ENCODE measurements at regions not wholly inside any gene's neighbourhood (a gene's known extent, or its start where the extent isn't known, plus 50 kb on each side); places are given as distances from the start of the nearest gene placed in this dataset.

DNA sequence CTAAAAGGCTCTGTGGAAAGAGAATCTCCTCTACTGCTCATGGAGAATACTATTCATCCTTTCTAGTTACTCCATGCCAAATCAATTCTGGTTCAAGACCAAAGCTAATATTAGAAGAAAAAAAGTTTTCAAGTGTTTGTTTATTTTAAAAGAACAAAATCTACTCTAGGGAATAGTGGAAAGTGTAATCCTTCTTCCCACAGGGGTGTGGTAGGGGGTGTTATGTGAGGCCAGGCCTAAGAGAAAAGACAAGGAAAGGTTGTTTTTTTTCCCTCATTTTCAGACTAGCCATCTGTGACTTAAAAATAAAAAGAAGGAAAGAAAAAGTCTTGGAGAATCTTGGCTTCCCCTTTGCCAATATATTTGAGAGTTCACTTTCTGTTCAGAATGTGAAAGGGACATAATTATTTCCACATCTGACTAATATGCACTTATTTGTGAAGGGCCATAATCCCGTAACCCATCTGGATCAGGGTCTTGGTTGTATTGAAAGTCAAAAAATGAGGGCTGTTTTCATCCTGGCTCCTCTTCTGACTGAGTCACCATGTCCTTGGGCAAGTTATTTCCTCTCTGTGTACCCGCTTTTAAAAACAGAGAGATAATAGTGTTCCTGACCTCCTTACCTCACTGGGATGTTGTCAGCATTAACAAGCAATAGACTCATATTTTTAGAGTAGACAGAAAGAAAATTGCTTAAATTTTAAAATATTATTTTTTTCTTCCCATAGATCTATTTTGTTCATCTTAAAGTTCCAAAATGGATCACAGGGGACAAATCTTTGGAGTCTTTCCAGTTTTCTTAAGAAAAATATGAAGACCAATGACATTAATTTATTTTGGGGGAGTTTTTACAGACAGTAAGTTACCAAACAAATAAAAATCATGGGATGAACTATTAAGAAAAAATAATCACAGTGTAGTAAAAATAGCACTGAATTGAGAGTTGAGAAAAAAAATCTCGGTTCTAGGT is 233.7 kb downstream of the IBTK start:
- no peak for DNase-seq

DNA sequence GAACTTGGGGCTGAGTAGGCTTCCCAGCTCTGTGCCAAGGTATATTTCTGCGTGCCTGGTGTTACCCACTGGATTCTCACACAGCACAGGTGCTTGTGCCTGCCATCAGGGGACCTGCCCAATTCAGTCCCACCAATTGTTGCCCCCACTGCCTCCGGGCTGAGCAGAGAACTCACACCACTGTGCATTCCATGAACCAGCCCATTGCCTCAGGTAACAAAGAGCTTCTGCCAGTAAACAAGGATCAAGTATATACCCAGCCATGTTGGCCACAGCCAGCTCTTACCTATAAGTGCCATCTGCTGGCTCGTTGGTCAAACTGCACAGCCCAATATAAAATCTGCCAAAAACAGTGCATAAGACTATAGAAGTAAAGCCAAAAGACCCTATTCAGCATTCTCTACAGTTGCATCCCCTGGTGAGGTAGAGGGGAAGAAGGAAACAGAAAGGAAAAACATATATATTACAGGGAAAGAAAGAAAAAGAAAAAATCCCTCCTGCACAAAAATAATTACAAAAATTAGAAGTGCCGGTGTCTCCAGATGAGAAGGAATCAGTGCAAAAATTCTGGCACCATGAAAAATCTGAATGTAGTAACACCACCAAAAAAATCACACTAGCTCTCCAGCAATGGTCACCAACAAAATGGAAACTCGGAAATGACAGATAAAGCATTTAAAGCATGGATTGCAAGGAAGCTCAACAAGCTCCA is 241.4 kb downstream of the IBTK start:
- peak; percentile 56 for DNase-seq

- no peak for DNase-seq
These were observed 247.0 kb downstream of the IBTK start for GRCh38 chr6:82000551-82000950.

DNA sequence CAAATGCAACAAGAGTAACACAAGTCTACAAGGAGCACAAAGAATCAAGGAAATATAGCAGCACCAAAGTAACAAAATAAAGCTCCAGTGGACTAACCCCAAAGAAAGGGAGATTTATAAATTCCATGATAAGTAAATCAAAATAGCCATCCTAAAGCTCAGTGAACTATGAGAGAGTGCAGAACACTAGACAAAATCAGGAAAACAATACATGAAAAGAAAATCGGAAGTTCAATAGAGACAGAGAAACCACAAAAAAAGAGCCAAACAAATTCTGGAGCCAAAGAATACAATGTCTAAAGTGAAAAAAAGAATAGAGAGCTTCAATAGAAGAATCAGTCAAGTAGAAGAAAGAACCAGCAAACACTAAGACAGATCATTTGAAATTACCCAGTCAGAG is 247.3 kb upstream of the TENT5A start:
- DNase-seq: no peak

DNA sequence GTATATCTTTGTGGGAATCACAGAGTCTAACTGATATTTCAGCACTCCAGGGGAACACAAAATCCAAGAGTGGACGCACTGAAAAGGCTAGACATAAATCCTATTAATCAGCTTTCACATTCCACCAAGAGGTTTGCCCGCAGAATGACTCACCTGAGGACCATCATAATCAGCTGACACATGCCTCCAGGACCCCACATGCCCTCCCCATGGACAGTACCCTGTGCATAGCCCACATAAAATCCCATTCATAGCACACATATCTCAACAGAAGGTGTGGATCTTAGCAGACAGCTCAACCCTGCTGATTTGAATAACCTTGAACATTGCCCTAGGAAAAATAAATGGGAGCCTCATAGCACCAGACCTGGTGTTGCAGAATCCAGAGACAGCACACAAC is 246.8 kb upstream of the TENT5A start:
- no peak for DNase-seq

- no peak for DNase-seq
These were observed 246.0 kb upstream of the TENT5A start for GRCh38 chr6:81998432-81998831.

DNA sequence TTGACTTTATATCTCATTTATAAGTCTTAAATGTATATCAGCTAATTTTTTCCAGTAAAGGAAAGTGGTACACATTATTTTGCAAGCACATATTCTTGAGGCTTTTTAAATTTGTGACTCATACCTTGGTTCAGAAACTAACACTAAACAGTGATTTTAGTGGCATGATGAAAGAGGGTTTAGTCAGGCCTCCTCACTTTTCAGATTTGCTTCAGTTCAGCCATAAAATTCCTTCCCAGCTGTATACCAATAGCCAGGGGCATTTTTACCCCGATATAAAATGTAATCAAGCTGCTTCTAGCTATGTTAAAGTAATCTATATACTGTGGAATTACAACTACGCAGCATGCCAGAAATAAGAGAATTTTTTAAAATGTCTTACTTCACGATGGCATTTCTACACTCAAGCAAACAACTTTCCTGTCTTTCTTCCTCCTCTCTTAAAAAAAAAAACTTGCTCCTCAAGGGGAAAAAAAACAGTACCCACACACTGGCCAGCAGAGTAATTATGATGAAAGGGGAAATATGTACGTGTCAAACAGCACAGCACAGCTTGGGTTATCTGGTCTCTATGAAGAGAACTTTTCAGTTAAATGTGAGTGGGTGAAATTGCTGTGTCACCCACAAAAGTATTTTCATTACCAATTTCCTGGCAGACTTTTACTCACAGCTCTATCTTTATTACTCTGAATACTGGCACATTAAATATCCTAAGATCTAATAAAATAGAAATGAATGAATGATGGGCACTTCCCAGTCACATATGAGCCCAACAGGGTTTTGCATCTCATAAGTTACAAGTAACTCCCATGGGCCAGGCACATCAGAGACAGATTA is 244.8 kb upstream of the TENT5A start:
- no peak for DNase-seq

DNA sequence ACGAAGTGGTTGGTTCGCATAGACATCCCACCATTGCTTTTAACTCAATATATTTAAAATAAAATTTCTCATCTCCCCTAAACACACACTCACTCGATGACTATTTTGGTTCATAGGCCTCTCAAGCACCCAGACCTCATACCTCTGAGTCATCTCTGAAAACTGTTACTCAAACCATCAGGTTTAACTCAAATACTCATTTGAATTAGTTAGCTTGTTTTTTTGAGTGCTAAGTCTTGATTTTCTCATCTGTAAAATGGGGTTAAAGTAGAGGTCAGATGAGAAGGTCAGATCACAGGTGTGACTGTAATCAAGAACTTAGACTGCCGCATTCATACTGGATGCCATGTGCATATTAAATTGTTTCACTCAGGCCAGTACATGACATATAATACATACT is 243.9 kb upstream of the TENT5A start:
- DNase-seq: no peak

DNA sequence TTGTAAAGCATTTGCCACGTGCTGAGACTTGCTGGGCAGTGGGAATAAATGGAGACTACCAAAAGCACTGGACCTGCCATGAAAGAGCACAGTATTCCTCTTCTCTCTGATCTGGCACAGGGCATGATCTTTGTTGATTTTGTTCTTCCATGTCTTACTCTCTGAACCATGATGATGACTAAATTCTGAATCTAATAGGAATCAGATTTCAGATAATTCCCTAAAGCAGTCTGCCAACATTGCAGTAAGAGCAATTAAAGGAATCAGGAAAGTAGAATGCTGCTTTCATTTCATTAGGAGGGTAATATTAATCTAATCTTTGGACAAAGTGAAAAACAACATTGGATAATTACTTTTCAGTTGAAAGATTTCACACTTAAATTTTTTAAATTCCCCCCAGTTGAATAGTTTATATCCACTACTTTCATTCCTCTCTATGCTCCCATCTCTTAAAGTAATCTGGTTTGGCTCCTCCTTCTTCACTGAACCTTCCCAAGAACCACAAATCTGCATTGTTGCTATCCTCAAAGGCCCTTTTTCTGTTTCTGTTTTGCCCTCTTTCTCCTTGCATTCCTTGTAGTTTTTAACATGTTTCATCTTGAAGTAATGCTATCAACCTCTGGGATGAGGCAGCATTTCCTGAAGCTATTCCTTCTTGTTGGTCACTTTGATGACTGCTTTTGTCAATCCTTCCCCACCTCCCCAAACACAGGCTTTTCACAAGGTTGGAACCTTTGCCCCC is 243.2 kb upstream of the TENT5A start:
- DNase-seq: peak; percentile 49

DNA sequence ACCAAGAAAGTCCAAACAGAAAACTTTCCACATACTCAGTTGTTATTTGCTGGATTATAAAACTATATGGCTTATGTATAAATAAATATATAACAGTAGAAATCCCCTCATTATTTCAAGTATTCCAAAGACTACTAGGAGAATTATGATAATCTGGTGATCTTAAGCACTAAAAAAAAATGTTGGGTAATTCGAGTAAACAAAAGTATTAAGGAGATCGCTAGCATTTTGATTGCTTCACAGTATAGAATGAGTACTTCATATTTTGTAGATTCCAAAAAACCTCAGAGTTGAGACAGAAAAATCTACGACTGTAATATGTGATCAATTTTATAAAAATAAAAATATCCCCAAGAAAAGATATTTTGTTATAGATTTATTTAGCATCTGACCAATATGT is 236.4 kb upstream of the TENT5A start:
- no peak for DNase-seq

- DNase-seq: no peak
These were observed 236.0 kb upstream of the TENT5A start for GRCh38 chr6:81988446-81988845.

DNA sequence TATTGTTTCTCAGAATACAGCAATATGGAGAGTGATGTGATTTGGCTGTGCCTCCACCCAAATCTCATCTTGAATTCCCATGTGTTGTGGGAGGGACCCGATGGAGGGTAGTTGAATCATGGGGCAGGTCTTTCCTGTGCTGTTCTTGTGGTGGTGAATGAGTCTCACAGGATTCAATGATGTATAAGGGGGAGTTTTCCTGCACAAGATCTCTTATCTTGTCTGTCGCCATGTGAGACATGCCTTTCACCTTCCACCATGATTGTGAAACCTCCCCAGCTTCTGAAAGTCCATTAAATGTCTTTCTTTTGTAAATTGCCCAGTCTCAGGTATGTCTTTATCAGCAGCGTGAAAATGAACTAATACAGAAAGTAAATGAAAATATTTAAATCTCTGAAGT is 234.8 kb upstream of the TENT5A start:
- no peak for DNase-seq

GRCh38 chr6:81985191-81985590 is 232.7 kb upstream of the TENT5A start:
- no peak for DNase-seq

GRCh38 chr6:81984599-81984998 is 232.1 kb upstream of the TENT5A start:
- DNase-seq: no peak

DNA sequence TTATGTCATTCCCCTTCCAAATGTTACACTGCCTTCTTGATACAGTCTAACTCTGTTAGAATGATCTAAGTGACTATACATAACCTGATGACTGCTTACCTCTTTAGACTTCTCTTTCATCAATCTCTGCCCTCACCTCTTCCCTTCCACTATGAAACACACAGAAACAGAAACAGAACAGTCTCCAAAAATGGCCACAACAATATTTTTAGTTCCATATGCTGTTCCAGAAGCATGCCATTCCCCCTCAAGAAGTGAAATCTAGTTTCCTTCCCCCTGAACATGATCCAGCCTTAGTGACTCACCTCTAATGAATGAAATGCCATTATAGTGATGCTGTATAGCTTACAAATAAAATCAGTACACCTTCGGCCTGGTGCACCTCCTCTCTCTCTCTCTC is 229.3 kb upstream of the TENT5A start:
- no peak for DNase-seq

- DNase-seq: no peak
These were observed 227.3 kb upstream of the TENT5A start for GRCh38 chr6:81979767-81980166.

- no peak for DNase-seq
These were observed 226.8 kb upstream of the TENT5A start for GRCh38 chr6:81979329-81979728.

DNA sequence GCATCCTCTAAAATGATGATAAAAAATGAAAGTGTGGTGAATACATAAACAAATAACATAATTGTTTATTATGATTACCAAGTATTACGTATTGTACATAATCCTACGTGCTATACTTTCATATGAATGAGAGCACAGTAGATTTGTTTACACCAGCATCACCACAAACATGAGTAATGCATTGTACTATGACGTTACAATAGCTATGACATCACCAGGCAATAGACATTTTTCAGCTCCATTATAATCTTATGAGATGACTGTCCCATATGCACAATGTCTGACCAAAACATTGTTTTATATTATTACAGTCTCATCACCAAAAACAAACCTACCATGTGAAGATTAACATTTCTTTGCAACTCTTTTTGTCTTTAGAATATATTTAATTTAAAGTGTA is 225.7 kb upstream of the TENT5A start:
- no peak for DNase-seq

DNA sequence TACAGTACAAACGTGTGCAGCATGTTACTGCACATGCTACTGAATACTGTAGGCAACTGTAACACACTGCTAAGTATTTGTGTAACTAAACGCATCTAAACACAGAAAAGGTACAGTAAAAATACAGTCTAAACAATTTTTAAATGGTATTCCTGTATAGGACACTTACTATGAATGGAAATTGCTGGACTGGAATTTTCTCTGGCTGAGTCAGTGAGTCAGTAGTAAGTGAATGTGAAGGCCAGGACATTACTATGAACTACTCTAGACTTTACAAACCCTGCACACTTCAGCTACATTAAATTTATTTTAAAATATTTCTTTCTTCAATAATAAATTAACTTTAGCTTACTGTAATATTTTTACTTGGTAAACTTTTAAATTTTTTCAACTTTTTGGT is 225.0 kb upstream of the TENT5A start:
- no peak for DNase-seq

DNA sequence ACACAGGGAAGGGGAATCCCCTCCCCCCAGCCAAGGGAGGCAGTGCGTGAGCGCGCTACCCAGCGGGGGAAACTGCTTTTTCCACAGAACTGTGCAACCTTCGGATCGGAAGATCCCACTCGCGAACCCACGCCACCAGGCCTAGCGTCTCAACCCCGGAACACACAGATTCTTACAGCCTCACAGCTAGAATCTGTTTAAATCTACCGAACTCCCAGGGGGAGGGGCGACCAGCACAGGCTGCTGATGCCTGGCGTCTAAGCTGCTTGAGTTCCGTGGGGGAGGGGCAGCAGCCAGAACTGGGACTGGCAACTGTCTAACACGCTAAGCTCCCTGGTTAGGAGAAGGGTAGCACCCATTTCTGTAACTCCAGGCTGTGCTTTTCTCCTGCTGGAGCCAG is 217.3 kb upstream of the TENT5A start:
- DNase-seq: peak; percentile 61

- DNase-seq: no peak
These were observed 216.5 kb upstream of the TENT5A start for GRCh38 chr6:81969011-81969410.

- no peak for DNase-seq
These were observed 214.5 kb upstream of the TENT5A start for GRCh38 chr6:81966968-81967367.

GRCh38 chr6:81962198-81962597 is 209.7 kb upstream of the TENT5A start:
- DNase-seq: no peak
